ENCODE measurements at regions not wholly inside any gene's neighbourhood (a gene's known extent, or its start where the extent isn't known, plus 50 kb on each side); places are given as distances from the start of the nearest gene placed in this dataset.

- TF ChIP-seq CTCF (IDR thresholded peaks at IDR 0.05; ENCODE audit: low read depth, low read length) (no peak), EZH2phosphoT487 (IDR thresholded peaks at IDR 0.05; ENCODE audit: low read depth) (no peak)
Observed at GRCh38 chr17:13084420-13084819, 66.6 kb upstream of the ELAC2 start.
